T-cell (primary cell): ENCODE measurements at regions not wholly inside any gene's neighbourhood (a gene's known extent, or its start where the extent isn't known, plus 50 kb on each side); places are given as distances from the start of the nearest gene placed in this dataset.
"Not testable (repeated sequence)": the region's sequence is repeated elsewhere in the genome, so short reads cannot be mapped to it uniquely, and the experiment has no call there.

Source experiments
- ATAC-seq, 4 experiments: fragments of 200-7000 bp in 3 of 4; fragments of 150-1000 bp in 1 of 4; cut with Tn5 transposase; replicated peaks in 1 of 4; 1 replicate in 3 of 4; 2 replicates in 1 of 4; pipeline ENCODE4 v1.10.0; 2021; ENCODE audit warnings: moderate library complexity in 3 of 4, mild to moderate bottlenecking in 2 of 4, moderate number of reproducible peaks in 1 of 4
- CTCF ChIA-PET, 2 donors: fragments of 300-600 bp; sonication (Branson Sonifier 250); formaldehyde crosslinking; loops; one replicate each; lab custom pipeline; 2022; ENCODE audit warnings: antibody characterized with exemption in 2 of 2; lab: Charles Lee
- POLR2A ChIA-PET, 2 donors: fragments of 300-600 bp; sonication (Branson Sonifier 250); formaldehyde crosslinking; loops; one replicate each; lab custom pipeline; 2022; ENCODE audit warnings: antibody characterized with exemption in 2 of 2; lab: Charles Lee
- DNase-seq, 35 experiments: peaks; one replicate each; pipeline versions ENCODE4 v3.0.0 to v3.0.0-alpha.2; 2013 to 2023
- H3K27ac ChIP-seq: one replicate; pipeline ENCODE4 v1.5.1; 2013; ENCODE audit warnings: low read length
- H3K27me3 ChIP-seq, 2 experiments: replicated peaks in 1 of 2; 1 replicate in 1 of 2; 2 replicates in 1 of 2; pipeline versions ENCODE4 v1.6.1 to v1.7.0; 2013; ENCODE audit warnings: low read length in 1 of 2, mixed read lengths in 1 of 2; ENCODE audit not compliant: control insufficient read depth in 2 of 2, insufficient read depth in 2 of 2; ENCODE audit errors: extremely low read depth in 1 of 2
- H3K36me3 ChIP-seq, 2 donors: 1 replicate in 1 of 2; 2 replicates in 1 of 2; pipeline versions ENCODE4 v1.6.1 to v1.7.0; 2013; ENCODE audit warnings: low read length in 1 of 2; ENCODE audit not compliant: control insufficient read depth in 2 of 2, insufficient read depth in 1 of 2; ENCODE audit errors: extremely low read depth in 1 of 2
- H3K4me1 ChIP-seq, 2 experiments: 1 replicate in 1 of 2; 2 replicates in 1 of 2; pipeline versions ENCODE4 v1.6.1 to v1.7.0; 2013; ENCODE audit warnings: low read length in 2 of 2, mixed read lengths in 1 of 2; ENCODE audit not compliant: insufficient read depth in 2 of 2, control insufficient read depth in 1 of 2; ENCODE audit errors: extremely low read depth in 1 of 2
- H3K4me3 ChIP-seq, 2 donors: 1 replicate in 1 of 2; 2 replicates in 1 of 2; pipeline versions ENCODE4 v1.5.1 to v1.7.0; 2013; ENCODE audit warnings: mild to moderate bottlenecking in 2 of 2, low read length in 1 of 2, moderate library complexity in 1 of 2; ENCODE audit not compliant: control insufficient read depth in 1 of 2; ENCODE audit errors: extremely low read depth in 1 of 2
- H3K9me3 ChIP-seq: 2 replicates; pipeline ENCODE4 v1.7.0; 2013
- H3K27ac Mint-ChIP-seq, 2 donors: one replicate each; pipeline ENCODE4 v1.8.0; 2020 to 2021; ENCODE audit warnings: mild to moderate bottlenecking in 2 of 2, mixed read lengths in 2 of 2
- H3K27me3 Mint-ChIP-seq, 2 donors: one replicate each; pipeline ENCODE4 v1.8.0; 2021 to 2022; ENCODE audit warnings: mixed read lengths in 2 of 2
- H3K36me3 Mint-ChIP-seq: one replicate; pipeline ENCODE4 v1.8.0; 2021; ENCODE audit warnings: mixed read lengths
- H3K4me1 Mint-ChIP-seq, 3 donors: one replicate each; pipeline ENCODE4 v1.8.0; 2020 to 2022; ENCODE audit warnings: mixed read lengths in 3 of 3, mild to moderate bottlenecking in 1 of 3
- H3K4me3 Mint-ChIP-seq, 3 donors: one replicate each; pipeline ENCODE4 v1.8.0; 2020 to 2022; ENCODE audit warnings: mild to moderate bottlenecking in 3 of 3, mixed read lengths in 3 of 3, moderate library complexity in 3 of 3
- H3K9me3 Mint-ChIP-seq, 3 donors: one replicate each; pipeline ENCODE4 v1.8.0; 2020 to 2022; ENCODE audit warnings: mixed read lengths in 3 of 3
- WGBS: methylation state at CpG from one replicate; pipeline ENCODE4 v1.1.5; 2013; ENCODE audit warnings: missing lambda C conversion rate; ENCODE audit not compliant: insufficient coverage; 5-methylcytosine and 5-hydroxymethylcytosine counted together

- POLR2A ChIA-PET: no interaction called here
- Mint-ChIP-seq H3K27me3 (no peaks in the 10 kb centered on the region), H3K4me1 (no peaks in the 10 kb centered on the region), H3K36me3 (no peaks in the 10 kb centered on the region), H3K9me3 (peaks cover 17 to 25% (median 21%) of the 10 kb centered on the region in 3 donors), H3K4me3 (no peak overlapping the region), H3K27ac (no peak overlapping the region)
- H3K27me3 ChIP-seq: no peaks in the 10 kb centered on the region
- no peaks in the 10 kb centered on the region for H3K9me3 ChIP-seq
- H3K27ac ChIP-seq: no peak overlapping the region
- no peaks in the 10 kb centered on the region for H3K36me3 ChIP-seq
- H3K4me1 ChIP-seq: no peaks in the 10 kb centered on the region
- ATAC-seq (no peak), DNase-seq (no peak)
- no peak overlapping the region for H3K4me3 ChIP-seq
- CTCF ChIA-PET: no interaction called here
- no CpG with 5 or more reads among the region's 2 CpGs for WGBS
Measured at GRCh38 chr14:45766247-45766646, 513.2 kb upstream of the MIS18BP1 start.

- Histone ChIP-seq H3K36me3 (no peaks in the 10 kb centered on the region), H3K27me3 (no peaks in the 10 kb centered on the region), H3K4me1 (no peaks in the 10 kb centered on the region), H3K9me3 (no peaks in the 10 kb centered on the region), H3K27ac (no peak overlapping the region), H3K4me3 (no peak overlapping the region)
- ChIA-PET POLR2A (no interaction called here), CTCF (no interaction called here)
- ATAC-seq (no peak), DNase-seq (no peak)
- H3K27ac Mint-ChIP-seq: no peak overlapping the region
- no peaks in the 10 kb centered on the region for H3K27me3 Mint-ChIP-seq
- H3K4me1 Mint-ChIP-seq: no peaks in the 10 kb centered on the region
- WGBS: 51% methylated on average over 3 of the region's 4 CpGs
- H3K9me3 Mint-ChIP-seq: peaks cover 23 to 36% (median 28%) of the 10 kb centered on the region in 3 donors
- H3K36me3 Mint-ChIP-seq: no peaks in the 10 kb centered on the region
- no peak overlapping the region for H3K4me3 Mint-ChIP-seq
Measured at GRCh38 chr14:45757655-45758054, 504.7 kb upstream of the MIS18BP1 start.

DNA sequence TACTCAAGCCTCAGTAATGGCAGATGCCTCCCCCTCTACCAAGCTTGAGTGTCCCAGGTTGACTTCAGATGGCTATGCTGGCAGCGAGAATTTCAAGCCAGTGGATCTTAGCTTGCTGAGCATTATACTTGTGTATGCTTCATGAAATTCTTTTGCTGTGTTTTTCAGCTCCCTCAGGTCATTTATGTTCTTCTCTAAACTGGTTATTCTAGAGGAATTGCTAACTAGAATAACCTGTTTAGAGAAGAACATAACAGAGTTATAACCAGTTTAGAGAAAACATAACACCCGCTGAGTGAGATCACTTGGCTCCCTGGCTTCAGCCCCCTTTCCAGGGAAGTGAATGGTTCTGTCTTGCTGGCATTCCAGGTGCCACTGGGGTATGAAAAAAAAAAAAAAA lies 503.4 kb upstream of the MIS18BP1 start:
- H3K36me3 Mint-ChIP-seq, H3K9me3 ChIP-seq, ATAC-seq, H3K4me1 ChIP-seq, H3K4me3 ChIP-seq, H3K36me3 ChIP-seq, CTCF ChIA-PET, H3K27me3 Mint-ChIP-seq, POLR2A ChIA-PET, H3K4me1 Mint-ChIP-seq, H3K4me3 Mint-ChIP-seq, DNase-seq, H3K27ac Mint-ChIP-seq, H3K27ac ChIP-seq, H3K27me3 ChIP-seq: not testable (repeated sequence)
- peaks cover 25 to 34% (median 27%) of the 10 kb centered on the region in 3 donors for H3K9me3 Mint-ChIP-seq
- whole genome bisulfite sequencing: no CpG with 5 or more reads among the region's 2 CpGs

- Histone ChIP-seq H3K27me3 (no peaks in the 10 kb centered on the region), H3K36me3 (no peaks in the 10 kb centered on the region), H3K4me3 (no peak overlapping the region), H3K27ac (no peak overlapping the region), H3K4me1 (no peaks in the 10 kb centered on the region), H3K9me3 (peaks cover 2% of the 10 kb centered on the region)
- H3K4me3 Mint-ChIP-seq: no peak overlapping the region
- H3K27ac Mint-ChIP-seq: no peak overlapping the region
- no peaks in the 10 kb centered on the region for H3K4me1 Mint-ChIP-seq
- no peak for ATAC-seq
- H3K27me3 Mint-ChIP-seq: no peaks in the 10 kb centered on the region
- ChIA-PET CTCF (no interaction called here), POLR2A (no interaction called here)
- no peaks in the 10 kb centered on the region for H3K36me3 Mint-ChIP-seq
- peaks cover 12 to 21% (median 17%) of the 10 kb centered on the region in 3 donors for H3K9me3 Mint-ChIP-seq
- WGBS: no CpG with 5 or more reads among the region's 5 CpGs
- DNase-seq: no peak
Measured at GRCh38 chr14:45743884-45744283, 490.9 kb upstream of the MIS18BP1 start.

DNA sequence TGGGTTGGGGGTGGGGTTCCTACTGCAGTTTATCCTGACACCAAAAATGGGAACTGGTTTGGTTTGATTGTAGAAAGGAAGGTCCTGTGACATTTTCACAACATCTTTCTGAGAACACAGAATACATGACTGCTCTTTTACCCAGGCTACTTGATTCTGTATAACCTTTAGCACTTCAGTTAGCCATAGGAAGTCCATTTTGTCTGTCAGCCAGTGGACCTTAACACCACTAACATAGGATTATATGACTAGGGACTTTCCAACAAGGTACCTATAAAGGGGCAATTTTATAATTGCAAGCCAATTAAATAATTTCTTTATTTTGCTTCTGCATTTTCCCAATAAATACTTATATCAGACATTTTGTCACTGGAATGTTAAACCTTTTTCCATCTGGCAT lies 489.2 kb upstream of the MIS18BP1 start:
- H3K4me3 ChIP-seq: no peak overlapping the region
- POLR2A ChIA-PET: interaction anchor here in 1 of 2 donors (0.7 kb wide), 1 partner anchor 25 kb away, joined by 3 read pairs; no protein-coding TSS in a partner anchor
- H3K27me3 Mint-ChIP-seq: no peaks in the 10 kb centered on the region
- no peaks in the 10 kb centered on the region for H3K4me1 ChIP-seq
- H3K36me3 Mint-ChIP-seq: no peaks in the 10 kb centered on the region
- no peaks in the 10 kb centered on the region for H3K27me3 ChIP-seq
- H3K27ac Mint-ChIP-seq: no peak overlapping the region
- ATAC-seq (no peak), DNase-seq (no peak)
- H3K4me3 Mint-ChIP-seq: no peak overlapping the region
- H3K9me3 ChIP-seq: peaks cover 2% of the 10 kb centered on the region
- no peaks in the 10 kb centered on the region for H3K36me3 ChIP-seq
- H3K4me1 Mint-ChIP-seq: no peaks in the 10 kb centered on the region
- CTCF ChIA-PET: no interaction called here
- H3K9me3 Mint-ChIP-seq: peaks cover 10 to 21% (median 20%) of the 10 kb centered on the region in 3 donors
- no peak overlapping the region for H3K27ac ChIP-seq

DNA sequence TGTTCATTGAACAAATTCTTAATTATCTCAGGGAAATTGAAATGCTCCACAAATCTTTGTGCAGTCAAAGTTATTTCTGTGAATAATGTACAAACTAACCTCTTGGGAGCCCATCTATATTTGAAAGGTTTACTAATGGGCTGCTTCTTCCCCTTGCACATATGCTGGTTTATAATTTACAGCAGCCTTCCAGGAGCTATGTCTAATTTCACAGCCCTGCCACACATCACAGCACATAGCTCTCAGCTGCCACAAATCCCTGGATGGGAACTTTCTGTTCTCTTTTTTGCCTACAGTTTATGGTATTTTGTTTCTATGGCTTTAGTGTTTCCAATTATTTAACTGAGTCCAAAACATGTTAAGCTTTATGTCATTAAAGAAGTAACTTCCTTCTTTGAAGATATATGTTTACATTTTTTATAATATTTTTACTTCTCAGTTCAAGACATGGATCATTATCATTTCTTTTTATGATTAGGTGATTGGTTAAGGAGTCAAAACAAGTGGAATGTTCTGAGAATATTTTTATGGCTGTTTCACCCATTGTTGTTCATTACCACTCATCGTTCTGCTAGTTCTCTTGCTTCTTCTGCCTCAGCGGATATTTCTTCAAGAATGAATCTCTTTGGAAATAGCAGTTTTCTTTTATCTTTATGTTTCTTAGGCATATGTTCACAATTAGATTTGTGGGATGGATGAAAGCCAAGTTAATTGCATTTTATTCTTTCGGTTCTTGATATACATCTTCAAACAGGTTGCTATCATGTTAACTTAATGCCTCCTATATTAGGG lies 475.6 kb upstream of the MIS18BP1 start:
- peaks cover 4 to 19% (median 13%) of the 10 kb centered on the region in 3 donors for H3K9me3 Mint-ChIP-seq
- no peaks in the 10 kb centered on the region for H3K27me3 Mint-ChIP-seq
- no peaks in the 10 kb centered on the region for H3K4me1 Mint-ChIP-seq
- peaks cover 3% of the 10 kb centered on the region for H3K9me3 ChIP-seq
- H3K36me3 ChIP-seq: no peaks in the 10 kb centered on the region
- no peak overlapping the region for H3K27ac ChIP-seq
- no peaks in the 10 kb centered on the region for H3K4me1 ChIP-seq
- no peak overlapping the region for H3K27ac Mint-ChIP-seq
- no peaks in the 10 kb centered on the region for H3K27me3 ChIP-seq
- ChIA-PET POLR2A (interaction anchor here in 1 of 2 donors (0.6 kb wide), 1 partner anchor 254 kb away, joined by 4 read pairs; no protein-coding TSS in a partner anchor), CTCF (no interaction called here)
- H3K4me3 ChIP-seq: no peak overlapping the region
- ATAC-seq (no peak), DNase-seq (no peak)
- no peak overlapping the region for H3K4me3 Mint-ChIP-seq
- H3K36me3 Mint-ChIP-seq: no peaks in the 10 kb centered on the region
- no CpG with 5 or more reads among the region's 3 CpGs for WGBS
